ENCODE measurements at regions not wholly inside any gene's neighbourhood (a gene's known extent, or its start where the extent isn't known, plus 50 kb on each side); places are given as distances from the start of the nearest gene placed in this dataset.

DNA sequence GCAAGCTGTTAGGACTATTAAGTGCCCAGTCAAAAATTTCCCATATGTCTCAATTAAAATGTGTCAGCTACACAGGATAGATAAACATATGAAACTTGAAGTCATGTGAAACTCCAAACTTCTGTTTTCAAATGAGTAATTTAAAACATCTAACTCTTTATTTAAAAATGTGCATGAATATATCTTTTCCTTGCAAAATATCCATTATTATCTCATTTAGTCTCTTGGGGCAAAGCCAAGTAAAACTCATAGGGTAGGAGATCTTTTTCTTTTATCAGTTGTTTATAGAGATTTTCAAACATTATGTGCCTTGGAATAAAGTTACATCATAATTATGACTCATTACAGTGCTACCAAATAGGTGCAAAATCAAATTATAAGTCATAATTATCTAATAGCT is 2020.1 kb upstream of the PRR20A start:
- Histone ChIP-seq H3K27me3 (replicated peaks; ENCODE audit: insufficient read depth, low read depth, low read length, poor library complexity) (no peaks in the 10 kb centered on the region), H3K36me3 (ENCODE audit: insufficient read depth, low read length, poor library complexity, severe bottlenecking) (no peaks in the 10 kb centered on the region), H3K4me3 (ENCODE audit: low read depth, low read length, poor library complexity, severe bottlenecking) (no peak overlapping the region), H3K9me3 (ENCODE audit: low read depth, low read length, poor library complexity, severe bottlenecking) (no peaks in the 10 kb centered on the region), H3K4me1 (ENCODE audit: insufficient read depth, low read length, poor library complexity, severe bottlenecking) (no peaks in the 10 kb centered on the region), H3K27ac (ENCODE audit: low read depth, low read length, poor library complexity, severe bottlenecking) (no peak overlapping the region)
- POLR2A ChIA-PET (ENCODE audit: low non-redundant PET) = no interaction called here
- no peak for DNase-seq (ENCODE audit: low spot score)
- intact Hi-C loops (cut with micrococcal nuclease; ENCODE audit: unreplicated experiment) = no loop called here
- CTCF ChIA-PET = no interaction called here
- TF ChIP-seq, protein P1, sequence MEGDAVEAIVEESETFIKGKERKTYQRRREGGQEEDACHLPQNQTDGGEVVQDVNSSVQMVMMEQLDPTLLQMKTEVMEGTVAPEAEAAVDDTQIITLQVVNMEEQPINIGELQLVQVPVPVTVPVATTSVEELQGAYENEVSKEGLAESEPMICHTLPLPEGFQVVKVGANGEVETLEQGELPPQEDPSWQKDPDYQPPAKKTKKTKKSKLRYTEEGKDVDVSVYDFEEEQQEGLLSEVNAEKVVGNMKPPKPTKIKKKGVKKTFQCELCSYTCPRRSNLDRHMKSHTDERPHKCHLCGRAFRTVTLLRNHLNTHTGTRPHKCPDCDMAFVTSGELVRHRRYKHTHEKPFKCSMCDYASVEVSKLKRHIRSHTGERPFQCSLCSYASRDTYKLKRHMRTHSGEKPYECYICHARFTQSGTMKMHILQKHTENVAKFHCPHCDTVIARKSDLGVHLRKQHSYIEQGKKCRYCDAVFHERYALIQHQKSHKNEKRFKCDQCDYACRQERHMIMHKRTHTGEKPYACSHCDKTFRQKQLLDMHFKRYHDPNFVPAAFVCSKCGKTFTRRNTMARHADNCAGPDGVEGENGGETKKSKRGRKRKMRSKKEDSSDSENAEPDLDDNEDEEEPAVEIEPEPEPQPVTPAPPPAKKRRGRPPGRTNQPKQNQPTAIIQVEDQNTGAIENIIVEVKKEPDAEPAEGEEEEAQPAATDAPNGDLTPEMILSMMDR (conservative IDR thresholded peaks at IDR 0.05; ENCODE audit: low read depth, low read length) = no peak
- no peak for TF ChIP-seq EZH2 (IDR thresholded peaks at IDR 0.05; ENCODE audit: borderline replicate concordance, low read depth, low read length, poor library complexity, severe bottlenecking)
- BruUV-seq (replicated peaks) = no TSS peak

DNA sequence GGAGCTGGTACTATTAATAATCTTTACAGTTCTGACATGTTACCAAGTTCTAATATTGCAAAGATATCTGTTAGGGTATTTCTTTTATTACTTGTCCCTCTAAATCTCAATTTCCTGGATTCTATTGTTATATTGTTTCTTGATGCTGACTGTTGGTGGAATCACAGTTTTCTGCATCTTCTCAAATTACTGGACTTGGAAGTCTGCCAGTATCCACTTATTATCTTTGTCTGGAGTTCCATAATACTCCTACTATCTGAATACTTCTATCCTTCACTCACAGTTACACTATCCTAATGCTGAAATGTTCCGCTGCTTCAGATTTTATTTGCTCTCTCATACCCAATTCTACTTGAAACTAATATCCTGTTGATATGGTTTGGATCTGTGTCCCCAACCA is 1985.7 kb upstream of the PRR20A start:
- CTCF ChIA-PET = no interaction called here
- no TSS peak for BruUV-seq (replicated peaks)
- DNase-seq (ENCODE audit: low spot score) = peak; percentile 64
- no peak overlapping the region for H3K4me3 ChIP-seq (ENCODE audit: low read depth, low read length, poor library complexity, severe bottlenecking)
- POLR2A ChIA-PET (ENCODE audit: low non-redundant PET) = no interaction called here
- H3K27ac ChIP-seq (ENCODE audit: low read depth, low read length, poor library complexity, severe bottlenecking) = no peak overlapping the region
- TF ChIP-seq EZH2 (IDR thresholded peaks at IDR 0.05; ENCODE audit: borderline replicate concordance, low read depth, low read length, poor library complexity, severe bottlenecking) = no peak
- TF ChIP-seq, protein P1 (conservative IDR thresholded peaks at IDR 0.05; ENCODE audit: low read depth, low read length) = no peak
- no peaks in the 10 kb centered on the region for H3K4me1 ChIP-seq (ENCODE audit: insufficient read depth, low read length, poor library complexity, severe bottlenecking)
- no peaks in the 10 kb centered on the region for H3K9me3 ChIP-seq (ENCODE audit: low read depth, low read length, poor library complexity, severe bottlenecking)
- no peaks in the 10 kb centered on the region for H3K27me3 ChIP-seq (replicated peaks; ENCODE audit: insufficient read depth, low read depth, low read length, poor library complexity)
- intact Hi-C loops (cut with micrococcal nuclease; ENCODE audit: unreplicated experiment) = no loop called here
- no peaks in the 10 kb centered on the region for H3K36me3 ChIP-seq (ENCODE audit: insufficient read depth, low read length, poor library complexity, severe bottlenecking)

DNA sequence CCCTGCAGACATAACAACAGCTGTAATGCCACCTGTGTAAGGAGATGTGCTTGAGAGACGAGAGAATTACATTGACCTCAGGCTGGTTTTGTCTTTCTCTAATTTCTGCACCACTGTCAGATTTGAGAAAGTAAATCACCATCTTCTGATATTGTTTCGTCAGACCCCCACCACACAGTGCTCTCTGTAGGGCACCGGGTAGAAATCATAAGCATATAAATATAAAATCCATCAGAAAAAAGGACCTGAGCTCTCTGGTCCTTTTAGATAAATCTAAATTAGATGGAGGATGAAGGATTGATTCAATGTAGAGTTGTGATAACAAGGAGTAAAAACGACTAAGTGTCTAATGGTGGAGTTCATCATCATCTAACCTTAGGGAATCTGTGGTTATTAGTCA is 1981.0 kb upstream of the PRR20A start:
- no peak for TF ChIP-seq EZH2 (IDR thresholded peaks at IDR 0.05; ENCODE audit: borderline replicate concordance, low read depth, low read length, poor library complexity, severe bottlenecking)
- TF ChIP-seq, protein P1 (conservative IDR thresholded peaks at IDR 0.05; ENCODE audit: low read depth, low read length) = no peak
- POLR2A ChIA-PET (ENCODE audit: low non-redundant PET) = no interaction called here
- H3K27ac ChIP-seq (ENCODE audit: low read depth, low read length, poor library complexity, severe bottlenecking) = no peak overlapping the region
- no peaks in the 10 kb centered on the region for H3K36me3 ChIP-seq (ENCODE audit: insufficient read depth, low read length, poor library complexity, severe bottlenecking)
- H3K4me3 ChIP-seq (ENCODE audit: low read depth, low read length, poor library complexity, severe bottlenecking) = no peak overlapping the region
- H3K27me3 ChIP-seq (replicated peaks; ENCODE audit: insufficient read depth, low read depth, low read length, poor library complexity) = no peaks in the 10 kb centered on the region
- BruUV-seq (replicated peaks) = no TSS peak
- CTCF ChIA-PET = no interaction called here
- DNase-seq (ENCODE audit: low spot score) = no peak
- H3K4me1 ChIP-seq (ENCODE audit: insufficient read depth, low read length, poor library complexity, severe bottlenecking) = no peaks in the 10 kb centered on the region
- intact Hi-C loops (cut with micrococcal nuclease; ENCODE audit: unreplicated experiment) = no loop called here
- H3K9me3 ChIP-seq (ENCODE audit: low read depth, low read length, poor library complexity, severe bottlenecking) = no peaks in the 10 kb centered on the region
